HG03521 (cell line): ENCODE measurements at regions not wholly inside any gene's neighbourhood (a gene's known extent, or its start where the extent isn't known, plus 50 kb on each side); places are given as distances from the start of the nearest gene placed in this dataset.

Experiments
- ATAC-seq: cut with Tn5 transposase; IDR thresholded peaks from one replicate; pipeline ENCODE4 v1.9.1; 2021; ENCODE audit warnings: mild to moderate bottlenecking, moderate library complexity; ENCODE audit not compliant: unreplicated experiment

DNA sequence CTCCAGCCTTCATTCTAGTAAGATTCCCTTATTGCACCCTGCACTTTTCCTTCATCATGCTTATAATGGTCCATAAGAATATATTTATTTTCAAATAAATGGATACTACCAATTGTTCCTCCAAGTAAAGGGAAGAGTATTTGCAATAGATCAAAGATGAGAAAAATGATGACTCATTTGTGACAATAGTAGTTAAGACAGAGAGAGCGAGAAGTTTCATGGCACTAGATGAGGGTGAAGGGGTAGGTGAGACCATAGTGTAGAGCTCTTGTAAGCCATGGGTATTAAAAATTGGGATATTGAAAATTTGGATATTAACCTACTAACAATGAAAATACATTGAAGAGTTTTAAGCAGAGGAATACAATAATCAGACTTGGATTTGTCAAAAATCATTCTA is 404.6 kb downstream of the EFNA5 start:
- no peak for ATAC-seq

DNA sequence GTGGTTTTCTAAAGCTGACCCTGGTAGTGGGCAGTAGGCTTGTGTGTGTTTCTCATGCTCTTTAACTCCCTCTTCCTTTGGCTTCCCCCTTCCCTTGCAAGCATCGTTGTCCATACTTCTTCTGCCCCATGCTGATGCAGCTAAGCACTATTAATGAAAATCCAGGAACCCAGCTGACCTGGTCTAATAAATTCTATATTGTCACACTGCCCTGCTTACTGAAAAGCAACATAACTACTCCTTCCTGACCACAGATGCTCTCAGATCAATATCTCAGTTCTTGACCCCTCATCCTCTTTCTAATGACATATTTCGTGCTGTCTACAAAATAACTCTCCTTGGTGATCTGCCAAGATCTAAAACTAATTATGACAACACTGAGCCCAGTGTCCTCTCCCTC is 405.5 kb downstream of the EFNA5 start:
- ATAC-seq, result no peak

DNA sequence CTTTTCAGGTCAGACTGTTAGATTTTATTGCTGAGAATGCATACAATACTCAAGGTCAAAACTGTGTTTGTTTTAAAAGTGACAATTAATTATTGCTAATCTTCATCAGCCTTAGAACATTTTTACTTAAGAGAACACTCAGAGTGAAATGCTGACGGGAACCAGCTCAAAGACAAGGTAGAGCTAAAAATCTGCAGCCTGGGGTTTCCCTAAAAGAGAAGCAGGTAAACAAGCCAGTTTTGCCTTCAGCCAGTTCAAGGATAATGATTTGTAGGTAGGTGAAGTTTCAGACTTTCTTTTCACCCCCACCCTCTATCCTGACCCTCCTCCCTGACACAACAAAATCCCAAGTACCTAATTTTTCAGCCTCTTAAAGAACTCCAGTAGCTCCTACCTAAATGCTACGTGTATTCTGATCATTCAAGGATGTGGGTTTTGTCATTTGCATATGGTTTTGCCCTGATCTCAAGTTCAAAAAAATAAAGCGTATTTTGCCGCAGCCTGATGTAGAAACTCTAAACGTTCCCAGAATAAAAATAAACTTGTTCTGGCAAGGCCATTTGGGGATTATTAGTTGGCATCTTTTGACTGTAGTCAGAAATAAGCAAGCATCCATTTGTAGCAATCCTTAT is 407.2 kb downstream of the EFNA5 start:
- ATAC-seq, result no peak

DNA sequence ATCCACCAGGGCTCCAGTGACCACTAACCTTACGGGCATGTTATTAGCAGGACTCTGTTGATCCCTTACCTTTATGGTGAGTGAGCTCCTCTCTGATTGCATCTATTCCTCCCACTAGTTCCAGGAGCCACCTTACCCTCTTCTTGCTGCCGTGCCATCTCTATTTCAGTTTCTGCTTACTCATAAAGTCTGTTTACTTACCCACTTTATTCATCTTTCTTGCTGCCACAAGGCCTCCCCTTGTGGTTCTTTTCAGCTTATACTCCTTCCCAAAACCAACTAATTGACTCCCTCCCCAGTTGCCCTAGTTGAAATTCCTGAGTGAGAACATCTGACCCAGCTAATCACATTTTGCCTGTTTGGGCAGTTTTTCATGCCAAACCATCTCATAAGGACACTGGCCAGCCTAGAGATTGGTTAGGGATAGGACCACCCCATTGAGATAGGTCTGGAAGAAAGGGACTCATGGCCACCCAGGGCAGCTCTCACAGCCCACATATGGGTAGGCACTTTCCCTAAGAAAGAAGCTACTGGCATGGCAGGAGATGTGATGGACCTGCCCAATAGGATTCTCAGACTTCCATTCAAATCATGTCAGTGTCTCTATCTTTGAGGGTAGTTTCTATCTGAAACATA is 412.7 kb downstream of the EFNA5 start:
- ATAC-seq, result no peak

DNA sequence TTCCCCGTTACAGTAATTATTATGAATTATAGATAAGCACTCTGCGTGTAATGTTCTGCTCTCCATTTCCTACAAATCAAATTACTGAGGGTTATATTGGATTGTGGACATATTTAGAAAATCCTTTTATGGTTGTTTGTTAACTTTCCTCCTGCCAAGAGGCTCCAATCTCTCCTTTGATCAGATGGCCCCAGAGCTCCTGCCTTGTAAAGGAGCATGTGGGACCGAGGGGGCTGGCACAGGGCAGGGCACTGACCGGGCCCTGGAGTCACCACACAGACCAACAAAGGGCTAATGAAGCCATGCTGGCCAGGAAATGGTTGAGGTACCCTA is 415.9 kb downstream of the EFNA5 start:
- no peak for ATAC-seq

DNA sequence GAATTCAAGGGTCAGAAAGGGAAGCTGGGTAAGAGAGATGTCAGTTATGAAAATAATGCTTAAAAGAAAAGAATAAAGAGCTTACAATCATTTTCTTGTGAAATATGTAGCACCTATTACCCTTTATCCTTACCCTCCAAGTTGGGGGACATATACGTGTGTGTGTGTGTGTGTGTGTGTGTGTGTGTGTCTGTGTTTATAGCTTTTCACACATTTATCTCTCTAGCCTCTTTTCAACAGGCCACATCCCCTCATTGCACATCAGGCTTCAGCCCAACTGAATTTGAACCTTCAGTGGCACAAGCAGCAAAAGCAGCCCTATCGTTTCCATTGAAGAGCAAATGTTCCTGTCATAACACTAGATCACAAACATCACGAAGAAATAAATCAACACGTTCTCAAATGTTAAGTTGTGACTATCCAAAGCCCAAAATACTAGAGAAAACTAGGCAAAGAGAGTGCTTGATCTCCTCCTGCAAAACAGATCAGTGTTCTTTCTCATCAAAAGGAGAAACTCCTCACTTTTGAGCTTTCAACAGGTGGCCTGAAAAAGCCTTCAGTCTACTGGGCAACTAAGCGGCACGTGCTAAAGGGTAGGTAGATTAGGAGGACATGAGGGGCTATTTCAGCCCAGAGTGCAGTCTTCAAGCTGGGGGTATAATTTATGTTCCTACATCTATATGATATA is 416.4 kb downstream of the EFNA5 start:
- ATAC-seq, result no peak

DNA sequence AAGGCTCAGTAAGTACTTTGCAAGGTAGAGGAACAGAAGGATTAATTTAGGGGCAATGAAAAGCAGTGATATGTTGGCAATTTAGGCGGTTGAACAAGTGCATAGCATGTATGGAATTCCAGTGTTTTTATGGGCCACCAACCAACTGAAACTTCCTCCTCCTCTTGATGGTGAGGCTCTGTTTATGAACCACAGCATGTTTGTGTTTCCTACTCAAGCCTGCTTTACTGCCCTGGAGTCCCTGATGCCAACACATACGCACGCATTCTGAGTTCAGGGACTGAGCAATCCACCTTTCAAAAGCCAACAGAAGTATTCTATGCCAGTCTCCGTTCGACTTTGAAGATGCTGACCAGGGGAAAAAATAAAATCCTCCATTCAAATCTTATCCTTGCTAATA is 417.5 kb downstream of the EFNA5 start:
- no peak for ATAC-seq

DNA sequence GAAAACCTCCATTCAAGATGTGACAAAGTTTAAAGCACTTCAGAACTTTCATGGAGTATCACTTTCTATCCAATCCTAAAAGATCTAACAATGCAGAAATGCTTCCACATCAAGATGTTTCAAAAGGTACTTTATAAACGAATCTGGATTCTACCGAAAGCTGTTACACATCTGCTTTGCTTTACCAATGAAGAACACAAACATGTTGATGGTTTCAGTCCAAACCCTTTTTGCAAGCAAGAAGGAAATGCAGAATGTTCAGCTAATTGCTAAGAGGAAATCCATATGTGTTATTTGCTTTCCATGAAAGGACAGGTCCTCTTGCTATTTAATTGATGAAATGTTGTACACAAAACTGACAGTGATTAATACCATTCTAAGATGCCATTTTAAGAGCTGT is 419.6 kb downstream of the EFNA5 start:
- ATAC-seq, result no peak

DNA sequence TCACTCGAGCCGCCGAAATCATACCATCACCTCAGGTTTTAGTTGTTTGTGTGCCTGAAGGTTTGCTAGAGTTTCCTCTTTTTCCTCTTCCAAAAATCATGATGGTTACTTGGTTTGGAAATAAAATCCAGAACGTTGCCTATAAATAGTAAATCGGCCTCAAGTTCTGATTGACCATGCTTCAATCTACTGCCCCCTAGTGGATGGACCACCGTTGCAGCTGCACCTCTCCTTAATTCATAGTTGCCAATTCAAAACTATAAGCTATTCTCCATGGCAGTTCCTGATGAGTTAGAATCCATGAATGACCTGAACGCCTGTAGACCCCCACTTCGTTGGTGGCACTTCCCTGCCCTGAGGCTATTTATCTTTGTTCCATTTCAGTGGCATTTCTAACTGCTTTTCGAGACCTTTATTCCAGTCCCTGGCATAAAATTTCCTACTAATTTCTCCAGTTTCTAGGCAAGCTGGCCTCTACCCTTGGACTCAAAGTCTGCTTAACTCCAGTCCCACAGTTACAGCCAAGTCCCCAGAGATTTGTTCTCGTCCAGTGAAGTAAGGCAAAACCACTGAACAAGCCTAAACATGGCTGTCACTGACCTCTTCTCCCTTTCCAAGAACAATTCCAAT is 422.6 kb downstream of the EFNA5 start:
- peak; percentile 46 for ATAC-seq

DNA sequence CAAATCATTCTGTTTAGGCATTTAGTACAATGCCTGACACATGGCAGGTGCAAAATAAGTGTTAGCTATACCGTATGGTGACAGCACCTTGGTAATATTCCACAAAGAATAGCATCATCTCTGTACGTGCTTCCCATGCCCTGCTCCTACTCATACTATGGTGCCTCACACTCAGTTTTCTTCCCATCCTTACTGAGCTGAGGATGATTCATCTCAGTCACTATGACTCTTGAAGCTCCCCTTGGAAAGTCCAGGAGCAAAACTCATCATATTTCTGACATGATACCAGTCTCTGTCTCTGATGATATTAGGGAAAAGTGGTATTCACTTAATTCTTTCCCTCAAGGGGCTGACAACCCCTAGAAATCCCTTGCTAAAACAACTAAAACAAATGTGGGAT is 423.3 kb downstream of the EFNA5 start:
- ATAC-seq, result no peak

DNA sequence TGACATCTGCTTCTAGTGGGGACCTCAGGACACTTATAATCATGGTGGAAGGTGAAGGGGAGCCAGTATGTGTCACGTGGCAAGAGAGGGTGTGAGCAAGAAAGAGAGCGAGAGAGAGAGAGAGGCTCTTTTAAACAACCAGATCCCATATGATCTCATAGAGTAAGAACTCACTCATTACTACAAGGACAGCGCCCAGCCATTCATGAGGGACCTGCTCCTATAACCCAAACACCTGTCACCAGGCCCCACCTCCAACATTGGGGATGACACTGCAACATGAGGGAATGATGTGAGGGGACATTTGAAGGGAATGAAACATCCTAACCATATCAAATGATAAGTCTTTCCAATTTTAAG is 427.5 kb downstream of the EFNA5 start:
- no peak for ATAC-seq

DNA sequence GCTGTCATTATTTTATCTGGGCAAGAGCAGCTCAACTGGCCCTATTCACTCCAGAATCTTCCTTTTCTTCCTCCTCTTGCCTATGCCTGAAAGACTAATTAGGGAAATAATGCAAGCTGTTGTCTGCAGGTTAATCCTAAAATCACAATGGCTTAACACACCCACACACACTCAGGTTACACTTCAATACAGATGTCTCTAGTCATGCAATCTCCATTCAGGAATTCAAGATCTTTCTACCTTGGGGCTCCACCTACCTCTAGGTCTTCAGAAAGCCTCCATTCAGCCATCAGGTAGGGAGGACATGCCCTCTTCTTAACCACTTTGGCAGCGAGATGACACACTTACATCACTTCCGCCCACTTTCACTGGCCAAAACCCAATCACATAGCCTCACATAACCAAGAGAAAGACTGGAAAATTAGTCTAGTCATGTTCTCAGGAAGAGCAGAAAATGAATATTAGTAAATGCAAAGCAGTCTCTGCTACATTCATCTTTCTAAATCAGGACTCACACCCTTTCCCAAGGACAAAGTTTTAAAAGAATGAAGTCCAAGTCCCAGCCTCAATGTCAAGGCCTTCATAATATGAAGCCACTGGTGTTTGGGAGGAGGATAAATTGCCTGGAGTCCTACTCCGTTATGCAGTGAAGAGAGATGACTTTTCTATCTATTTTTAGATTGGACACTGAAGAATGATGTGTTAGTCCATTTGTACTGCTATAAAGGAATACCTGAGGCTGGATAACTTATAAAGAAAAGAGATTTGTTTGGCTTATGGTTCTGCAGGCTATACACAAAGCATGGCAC is 428.1 kb downstream of the EFNA5 start:
- no peak for ATAC-seq

DNA sequence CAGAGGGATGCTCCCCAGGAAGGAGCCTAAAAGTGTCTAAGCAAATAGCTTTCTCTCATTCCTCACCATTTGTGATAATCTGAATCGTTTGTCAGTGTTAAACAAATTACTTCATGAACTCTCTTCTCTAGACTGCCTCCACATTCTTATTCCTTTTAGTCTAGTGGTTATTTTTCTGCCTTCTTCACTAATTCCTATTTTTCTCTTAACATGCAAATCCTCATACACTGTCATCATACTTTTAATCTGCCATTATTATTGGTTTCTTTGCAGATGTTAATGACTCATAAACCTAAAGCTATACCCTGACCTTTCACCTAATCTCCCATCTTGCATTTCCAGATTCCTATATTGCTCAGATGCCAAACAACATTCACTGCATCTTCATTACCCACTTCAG is 428.9 kb downstream of the EFNA5 start:
- ATAC-seq, result no peak

DNA sequence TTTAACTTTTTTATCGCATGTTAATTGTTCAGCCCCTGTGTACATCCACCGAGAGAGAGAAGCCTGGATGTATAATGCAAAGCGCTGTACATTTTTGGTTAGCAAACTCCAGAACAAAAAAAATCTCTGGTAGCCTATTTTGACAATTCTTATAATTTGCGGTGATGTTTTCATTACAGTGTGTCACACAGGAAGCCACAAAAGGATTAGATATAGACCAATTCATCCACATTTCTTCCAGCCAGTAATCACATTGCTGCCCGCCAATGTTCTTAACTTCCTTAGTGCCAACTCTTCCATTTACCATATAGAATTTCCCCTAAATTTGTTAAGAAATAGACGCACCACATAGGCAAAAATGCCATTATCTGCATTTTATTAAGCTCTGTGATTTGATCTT is 435.6 kb downstream of the EFNA5 start:
- no peak for ATAC-seq

DNA sequence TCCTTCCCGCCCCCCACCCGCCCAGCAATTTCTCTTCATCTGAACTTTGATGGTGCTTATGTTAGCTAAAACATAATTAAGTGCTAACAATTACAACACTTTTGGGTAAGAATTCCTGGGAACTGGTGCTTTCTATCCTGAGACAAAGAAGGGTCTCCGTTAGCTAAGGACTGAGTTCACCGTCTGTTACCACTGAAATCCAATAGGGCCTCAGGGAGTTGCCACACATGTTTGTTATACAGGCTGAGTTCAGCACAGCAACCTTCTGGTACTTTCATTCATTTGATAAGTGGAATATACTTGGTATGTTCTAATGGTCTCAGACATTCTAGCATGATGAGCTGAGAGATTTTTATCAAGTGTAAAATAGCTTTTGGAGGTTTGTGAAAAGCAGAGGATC is 437.9 kb downstream of the EFNA5 start:
- no peak for ATAC-seq

DNA sequence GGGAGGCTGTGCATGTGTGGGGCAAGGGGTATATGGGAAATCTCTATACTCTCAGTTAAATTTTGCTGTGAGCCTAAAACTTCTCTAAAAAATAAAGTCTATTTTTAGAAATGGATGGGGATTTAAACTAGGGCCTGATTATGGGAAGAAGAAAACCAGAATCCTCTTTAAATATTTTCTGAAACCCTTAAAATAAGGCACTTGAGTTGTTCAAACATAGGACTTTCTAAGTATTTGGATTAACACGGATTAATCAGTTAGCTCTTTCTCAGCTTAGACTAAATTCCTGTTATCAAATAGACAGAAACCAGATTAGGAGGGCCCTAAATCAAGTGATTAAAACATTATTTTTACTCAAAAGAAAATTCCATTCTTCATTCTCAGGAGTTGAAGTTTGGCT is 438.4 kb downstream of the EFNA5 start:
- no peak for ATAC-seq

DNA sequence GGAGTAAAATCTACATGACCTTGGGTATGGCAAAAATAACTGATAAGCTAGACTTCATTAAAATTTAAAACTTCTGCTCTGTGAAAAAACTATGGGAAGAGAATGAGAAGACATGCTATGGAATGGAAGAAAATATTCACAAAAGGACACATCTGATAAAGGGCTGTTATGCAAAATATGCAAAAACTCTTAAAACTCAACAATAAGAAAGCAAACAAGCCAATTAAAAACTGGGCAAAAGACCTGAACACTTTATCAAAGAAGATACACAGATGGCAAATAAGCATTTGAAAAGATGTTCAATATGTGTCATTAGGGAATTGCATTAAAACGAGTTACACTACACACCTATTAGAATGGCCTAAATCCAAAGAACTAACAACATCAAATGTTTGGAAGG is 439.5 kb downstream of the EFNA5 start:
- no peak for ATAC-seq

DNA sequence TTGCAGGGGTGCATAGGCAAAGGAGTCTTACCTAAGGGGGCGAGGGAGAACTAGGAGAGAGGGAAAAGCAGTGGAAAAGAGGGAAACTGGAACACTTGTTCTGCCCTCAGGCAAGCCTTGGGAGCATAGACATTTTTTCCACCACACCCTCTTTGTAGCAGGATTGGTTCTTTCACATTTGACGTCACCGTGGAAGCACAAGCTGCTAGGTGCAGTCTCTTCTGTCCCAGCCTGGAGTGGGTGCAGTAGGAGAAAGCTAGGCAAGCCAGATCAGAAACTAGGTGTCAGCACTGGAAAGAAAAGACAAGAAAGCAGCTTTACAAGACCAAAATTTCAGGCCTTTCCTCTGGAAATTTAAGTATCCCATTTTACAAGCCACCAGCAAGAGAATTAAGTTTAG is 440.4 kb downstream of the EFNA5 start:
- ATAC-seq, result no peak

DNA sequence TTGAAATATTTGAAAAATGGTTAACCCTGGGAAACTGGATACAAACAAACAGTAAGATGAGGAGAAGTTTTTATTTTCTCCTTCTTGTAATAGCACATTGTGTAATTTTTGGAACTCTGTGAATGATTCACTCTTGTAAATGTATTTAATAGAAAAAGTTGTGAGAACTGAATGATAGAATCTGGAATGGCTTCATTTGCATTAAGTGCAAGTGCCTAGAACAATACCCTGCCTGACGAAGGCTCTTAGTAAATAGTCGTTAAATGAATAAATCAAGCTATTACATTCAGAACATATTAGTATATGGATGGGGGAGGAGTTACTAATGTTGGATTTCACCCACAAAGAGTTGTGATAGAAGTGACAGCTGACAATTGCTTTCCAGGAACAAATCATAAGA is 442.5 kb downstream of the EFNA5 start:
- ATAC-seq, result no peak

DNA sequence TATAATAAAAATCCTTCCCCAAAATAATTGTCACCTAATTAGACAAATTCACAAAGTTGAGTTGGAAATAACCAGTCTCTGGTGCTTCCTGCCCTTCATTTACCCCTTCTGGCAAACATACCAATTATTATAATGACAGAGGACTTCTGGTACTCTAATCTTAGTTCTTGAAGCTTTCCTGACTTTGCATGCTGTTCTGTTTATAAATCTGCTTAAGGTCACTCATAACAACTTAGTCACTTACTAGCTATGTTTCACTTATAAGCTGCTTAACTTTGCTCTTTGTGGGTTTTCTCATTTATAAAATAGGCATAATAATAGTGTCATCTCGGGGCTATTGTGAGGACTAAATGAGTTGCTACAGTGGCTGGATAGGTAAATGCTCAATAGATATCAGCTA is 446.5 kb downstream of the EFNA5 start:
- no peak for ATAC-seq

DNA sequence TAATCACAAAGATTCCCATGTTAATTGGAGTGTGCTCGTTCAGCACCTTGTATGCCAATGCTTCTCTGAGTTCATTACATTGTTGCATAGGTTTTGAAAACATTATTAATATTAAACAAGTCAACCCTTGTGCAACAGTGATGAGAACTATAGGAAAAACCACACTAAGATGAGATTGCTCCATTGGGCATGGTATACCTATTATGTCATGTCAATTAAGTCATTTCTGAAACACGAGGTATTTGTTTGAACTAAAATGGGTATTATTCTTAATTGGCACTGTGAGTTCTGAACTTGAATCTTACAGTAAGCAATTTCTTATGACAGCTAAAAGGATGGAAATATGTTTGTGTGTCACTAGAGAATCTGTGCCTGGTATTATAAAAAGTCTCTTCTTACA is 447.7 kb downstream of the EFNA5 start:
- ATAC-seq, result no peak

DNA sequence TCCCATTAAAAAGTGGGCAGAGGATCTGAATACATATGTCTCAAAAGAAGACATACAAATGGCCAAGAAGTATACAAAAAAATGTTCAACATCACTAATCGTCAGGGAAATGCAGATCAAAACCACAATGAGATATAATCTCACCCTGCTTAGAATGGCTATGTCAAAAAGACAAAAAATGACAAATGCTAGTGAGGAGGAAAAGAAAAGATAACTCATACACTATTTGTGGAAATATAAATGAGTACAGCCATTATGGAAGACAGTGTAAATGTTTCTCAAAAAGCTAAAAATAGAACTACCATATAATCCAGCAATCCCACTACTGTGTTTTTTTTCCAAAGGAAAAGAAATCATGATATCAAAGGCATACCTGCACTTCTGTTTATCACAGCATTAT is 450.7 kb downstream of the EFNA5 start:
- no peak for ATAC-seq
